Neural progenitor cell (in vitro differentiated cells): ENCODE measurements at regions not wholly inside any gene's neighbourhood (a gene's known extent, or its start where the extent isn't known, plus 50 kb on each side); places are given as distances from the start of the nearest gene placed in this dataset.
A peak's percentile ranks its signal among the peaks of the same experiment; 100 is the strongest.
"Not testable (repeated sequence)": the region's sequence is repeated elsewhere in the genome, so short reads cannot be mapped to it uniquely, and the experiment has no call there.

Experiments used
- DNase-seq: peaks from one replicate; pipeline ENCODE4 v3.0.0-alpha.2; 2016; ENCODE audit warnings: low spot score
- H2AFZ ChIP-seq: fragments of 200-600 bp; sonication (generic); replicated peaks from 2 replicates; pipeline ENCODE4 v1.6.1; 2016; ENCODE audit warnings: antibody characterized with exemption
- H3F3A ChIP-seq: fragments of 200-600 bp; sonication (generic); 2 replicates; pipeline ENCODE4 v1.6.1; 2016; ENCODE audit warnings: antibody characterized with exemption, low read depth
- H3K27ac ChIP-seq: fragments of 200-600 bp; sonication (generic); 2 replicates; pipeline ENCODE4 v1.5.1; 2016; ENCODE audit warnings: mild to moderate bottlenecking
- H3K27me3 ChIP-seq: fragments of 200-600 bp; sonication (generic); 2 replicates; pipeline ENCODE4 v1.6.1; 2016; ENCODE audit warnings: mild to moderate bottlenecking, moderate library complexity
- H3K36me3 ChIP-seq: fragments of 200-600 bp; sonication (generic); 2 replicates; pipeline ENCODE4 v1.5.1; 2016
- H3K4me1 ChIP-seq: fragments of 200-600 bp; sonication (generic); 2 replicates; pipeline ENCODE4 v1.6.1; 2016; ENCODE audit warnings: mixed run types
- H3K4me2 ChIP-seq: fragments of 200-600 bp; sonication (generic); 2 replicates; pipeline ENCODE4 v1.6.1; 2016
- H3K4me3 ChIP-seq: fragments of 200-600 bp; sonication (generic); 2 replicates; pipeline ENCODE4 v1.5.1; 2016
- H3K79me2 ChIP-seq: fragments of 200-600 bp; sonication (generic); 2 replicates; pipeline ENCODE4 v1.6.1; 2016; ENCODE audit warnings: low read depth
- H3K9ac ChIP-seq: fragments of 200-600 bp; sonication (generic); 2 replicates; pipeline ENCODE4 v1.6.1; 2016
- H3K9me3 ChIP-seq: fragments of 200-600 bp; sonication (generic); 2 replicates; pipeline ENCODE4 v1.5.1; 2016; ENCODE audit warnings: low read depth
- H4K20me1 ChIP-seq: fragments of 200-600 bp; sonication (generic); 2 replicates; pipeline ENCODE4 v1.6.1; 2016; ENCODE audit warnings: low read depth
- H3K27ac Mint-ChIP-seq: 3 replicates; pipeline ENCODE4 v1.8.0; 2021; ENCODE audit warnings: mixed read lengths
- H3K27me3 Mint-ChIP-seq: 2 replicates; pipeline ENCODE4 v1.8.0; 2022; ENCODE audit warnings: low read depth, mild to moderate bottlenecking, inconsistent platforms, moderate library complexity, mixed read lengths; ENCODE audit not compliant: insufficient read depth
- H3K36me3 Mint-ChIP-seq: 3 replicates; pipeline ENCODE4 v1.8.0; 2021; ENCODE audit warnings: mixed read lengths
- H3K4me1 Mint-ChIP-seq: 3 replicates; pipeline ENCODE4 v1.8.0; 2021; ENCODE audit warnings: mixed read lengths
- H3K4me3 Mint-ChIP-seq: 3 replicates; pipeline ENCODE4 v1.8.0; 2021; ENCODE audit warnings: mild to moderate bottlenecking, moderate library complexity, mixed read lengths
- H3K9me3 Mint-ChIP-seq: 3 replicates; pipeline ENCODE4 v1.8.0; 2020; ENCODE audit warnings: mixed read lengths
- CTCF ChIP-seq: fragments of 200-600 bp; sonication (generic); IDR thresholded peaks from 2 replicates; pipeline ENCODE4 v1.5.1; 2017; ENCODE audit warnings: antibody characterized with exemption, mild to moderate bottlenecking
- EZH2 ChIP-seq: fragments of 200-600 bp; sonication (generic); IDR thresholded peaks from 2 replicates; pipeline ENCODE4 v1.6.1; 2017; ENCODE audit warnings: antibody characterized with exemption, mild to moderate bottlenecking, moderate library complexity
- EZH2phosphoT487 ChIP-seq: fragments of 200-600 bp; sonication (generic); IDR thresholded peaks from 2 replicates; pipeline ENCODE4 v1.6.1; 2017; ENCODE audit warnings: antibody characterized with exemption

- Histone ChIP-seq H3K4me2 (no peak overlapping the region), H3K79me2 (no peaks in the 10 kb centered on the region), H4K20me1 (no peaks in the 10 kb centered on the region), H3K27ac (no peak overlapping the region), H3K27me3 (no peaks in the 10 kb centered on the region), H3K4me3 (no peak overlapping the region), H2AFZ (no peak overlapping the region), H3K36me3 (no peaks in the 10 kb centered on the region), H3K9me3 (no peaks in the 10 kb centered on the region), H3F3A (no peaks in the 10 kb centered on the region), H3K4me1 (peaks cover 17% of the 10 kb centered on the region), H3K9ac (no peak overlapping the region)
- no peaks in the 10 kb centered on the region for H3K27me3 Mint-ChIP-seq
- H3K27ac Mint-ChIP-seq, result no peak overlapping the region
- H3K36me3 Mint-ChIP-seq, result peaks cover 1% of the 10 kb centered on the region
- TF ChIP-seq EZH2phosphoT487, result no peak
- no peak for TF ChIP-seq CTCF
- TF ChIP-seq EZH2, result no peak
- no peak for DNase-seq
- peaks cover 13% of the 10 kb centered on the region for H3K9me3 Mint-ChIP-seq
- peaks cover 21% of the 10 kb centered on the region for H3K4me1 Mint-ChIP-seq
- H3K4me3 Mint-ChIP-seq, result no peak overlapping the region
These were observed 254.7 kb upstream of the PTBP2 start for GRCh38 chr1:96466842-96467241.

DNA sequence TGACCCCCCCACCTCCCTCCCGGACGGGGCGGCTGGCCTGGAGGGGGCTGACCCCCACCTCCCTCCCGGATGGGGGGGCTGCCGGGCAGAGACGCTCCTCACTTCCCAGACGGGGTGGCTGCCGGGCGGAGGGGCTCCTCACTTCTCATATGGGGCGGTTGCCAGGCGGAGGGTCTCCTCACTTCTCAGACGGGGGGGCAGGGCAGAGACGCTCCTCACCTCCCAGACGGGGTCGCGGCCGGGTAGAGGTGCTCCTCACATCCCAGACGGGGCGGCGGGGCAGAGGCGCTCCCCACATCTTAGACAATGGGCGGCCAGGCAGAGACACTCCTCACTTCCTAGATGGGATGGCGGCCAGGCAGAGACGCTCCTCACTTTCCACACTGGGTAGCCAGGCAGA, 251.9 kb upstream of the PTBP2 start:
- H3K9me3 ChIP-seq, H3K4me3 Mint-ChIP-seq, H3K4me3 ChIP-seq, H3K27ac Mint-ChIP-seq, H3K27me3 Mint-ChIP-seq, H3K36me3 Mint-ChIP-seq, H3K4me2 ChIP-seq, H3K79me2 ChIP-seq, H3K27ac ChIP-seq, H3K27me3 ChIP-seq, H3K36me3 ChIP-seq, H3K9ac ChIP-seq, H2AFZ ChIP-seq, H4K20me1 ChIP-seq, DNase-seq: not testable (repeated sequence)
- Mint-ChIP-seq H3K4me1 (peaks cover 23% of the 10 kb centered on the region), H3K9me3 (peaks cover 13% of the 10 kb centered on the region)
- Histone ChIP-seq H3K4me1 (peaks cover 12% of the 10 kb centered on the region), H3F3A (peaks cover 10% of the 10 kb centered on the region)

GRCh38 chr1:96472471-96472870, 249.1 kb upstream of the PTBP2 start:
- Histone ChIP-seq H3K4me2 (no peak overlapping the region), H3K4me1 (peaks cover 22% of the 10 kb centered on the region), H3K9ac (no peak overlapping the region), H3K9me3 (no peaks in the 10 kb centered on the region), H3K79me2 (no peaks in the 10 kb centered on the region), H2AFZ (no peak overlapping the region), H3K27me3 (peaks cover 17% of the 10 kb centered on the region), H4K20me1 (no peaks in the 10 kb centered on the region), H3K36me3 (no peaks in the 10 kb centered on the region), H3F3A (peaks cover 10% of the 10 kb centered on the region), H3K4me3 (no peak overlapping the region), H3K27ac (no peak overlapping the region)
- TF ChIP-seq CTCF, result no peak
- no peak for TF ChIP-seq EZH2phosphoT487
- no peak for TF ChIP-seq EZH2
- Mint-ChIP-seq H3K4me3 (no peak overlapping the region), H3K4me1 (peaks cover 41% of the 10 kb centered on the region), H3K27me3 (peaks cover 2% of the 10 kb centered on the region), H3K9me3 (peaks cover 13% of the 10 kb centered on the region), H3K36me3 (peaks cover 1% of the 10 kb centered on the region), H3K27ac (no peak overlapping the region)
- DNase-seq, result no peak

GRCh38 chr1:96473791-96474434, 247.7 kb upstream of the PTBP2 start:
- peak overlapping the region; percentile 85 for H3K27ac Mint-ChIP-seq
- H3K4me2 ChIP-seq, result peak overlapping the region; percentile 62

More at GRCh38 chr1:96473791-96474434, 247.7 kb upstream of the PTBP2 start:
- no peak overlapping the region for H3K27ac ChIP-seq
- Mint-ChIP-seq H3K9me3 (peaks cover 9% of the 10 kb centered on the region), H3K4me3 (peak overlapping the region; percentile 59), H3K27me3 (peaks cover 2% of the 10 kb centered on the region), H3K4me1 (peaks cover 55% of the 10 kb centered on the region), H3K36me3 (no peaks in the 10 kb centered on the region)
- H3F3A ChIP-seq, result peaks cover 10% of the 10 kb centered on the region
- H3K4me3 ChIP-seq, result no peak overlapping the region
- H4K20me1 ChIP-seq, result no peaks in the 10 kb centered on the region
- TF ChIP-seq CTCF (no peak), EZH2phosphoT487 (no peak), EZH2 (no peak)
- H3K4me1 ChIP-seq, result peaks cover 31% of the 10 kb centered on the region
- H3K79me2 ChIP-seq, result no peaks in the 10 kb centered on the region
- peaks cover 26% of the 10 kb centered on the region for H3K27me3 ChIP-seq
- DNase-seq, result peak; percentile 17
- no peak overlapping the region for H3K9ac ChIP-seq
- no peaks in the 10 kb centered on the region for H3K36me3 ChIP-seq
- peak overlapping the region; percentile 71 for H2AFZ ChIP-seq
- H3K9me3 ChIP-seq, result no peaks in the 10 kb centered on the region
